Loucy (cell line): ENCODE measurements at regions not wholly inside any gene's neighbourhood (a gene's known extent, or its start where the extent isn't known, plus 50 kb on each side); places are given as distances from the start of the nearest gene placed in this dataset.

Experiments used
- H2AFZ ChIP-seq: fragments of 200-600 bp; sonication (generic); 2 replicates; pipeline ENCODE4 v1.6.0; 2016; ENCODE audit warnings: antibody characterized with exemption, mild to moderate bottlenecking, low read length, moderate library complexity
- H3F3A ChIP-seq: fragments of 200-600 bp; 2 replicates; pipeline ENCODE4 v1.6.0; 2016; ENCODE audit warnings: antibody characterized with exemption, low read depth, mild to moderate bottlenecking
- H3K27me3 ChIP-seq: fragments of 200-600 bp; sonication (generic); 2 replicates; pipeline ENCODE4 v1.6.1; 2014; ENCODE audit warnings: low read length, mild to moderate bottlenecking; ENCODE audit not compliant: insufficient read depth, poor library complexity, severe bottlenecking
- H3K36me3 ChIP-seq: fragments of 200-600 bp; sonication (generic); 2 replicates; pipeline ENCODE4 v1.6.1; 2016; ENCODE audit warnings: low read length; ENCODE audit not compliant: insufficient read depth
- H3K4me1 ChIP-seq: fragments of 200-600 bp; sonication (generic); 2 replicates; pipeline ENCODE4 v1.5.1; 2014; ENCODE audit warnings: low read length, mild to moderate bottlenecking; ENCODE audit not compliant: insufficient read depth, poor library complexity, severe bottlenecking
- H3K4me2 ChIP-seq: fragments of 200-600 bp; sonication (generic); 2 replicates; pipeline ENCODE4 v1.6.0; 2014; ENCODE audit warnings: antibody characterized with exemption, low read length, low read depth, mild to moderate bottlenecking; ENCODE audit not compliant: poor library complexity, severe bottlenecking
- H3K4me3 ChIP-seq: fragments of 200-600 bp; sonication (generic); 2 replicates; pipeline ENCODE4 v1.5.1; 2014; ENCODE audit warnings: low read length, mild to moderate bottlenecking, mixed read lengths; ENCODE audit not compliant: poor library complexity, severe bottlenecking
- H3K79me2 ChIP-seq: fragments of 200-600 bp; sonication (generic); 2 replicates; pipeline ENCODE4 v1.6.1; 2014; ENCODE audit warnings: low read length; ENCODE audit not compliant: insufficient read depth
- H3K9ac ChIP-seq: fragments of 200-600 bp; sonication (generic); 2 replicates; pipeline ENCODE4 v1.6.0; 2014; ENCODE audit warnings: mild to moderate bottlenecking, low read depth, low read length, moderate library complexity; ENCODE audit not compliant: poor library complexity, severe bottlenecking
- H3K9me2 ChIP-seq: fragments of 200-600 bp; sonication (generic); replicated peaks from 2 replicates; pipeline ENCODE4 v1.6.1; 2016; ENCODE audit warnings: low read depth, low read length, mixed read lengths
- H3K9me3 ChIP-seq: fragments of 200-600 bp; sonication (generic); 2 replicates; pipeline ENCODE4 v1.6.1; 2014; ENCODE audit warnings: mild to moderate bottlenecking, antibody characterized with exemption, low read length, low read depth; ENCODE audit not compliant: insufficient read depth
- H4K20me1 ChIP-seq: fragments of 200-600 bp; sonication (generic); 2 replicates; pipeline ENCODE4 v1.6.0; 2014; ENCODE audit warnings: antibody characterized with exemption, low read length, mild to moderate bottlenecking; ENCODE audit not compliant: insufficient read depth, poor library complexity, severe bottlenecking
- EZH2phosphoT487 ChIP-seq: fragments of 200-600 bp; IDR thresholded peaks from 2 replicates; pipeline ENCODE4 v1.6.1; 2018; ENCODE audit warnings: antibody characterized with exemption, mild to moderate bottlenecking, moderate library complexity, borderline replicate concordance
- TF ChIP-seq, protein P1 (sequence below): fragments of 200-600 bp; sonication (generic); conservative IDR thresholded peaks from 2 replicates; pipeline ENCODE4 v1.5.1; 2014; ENCODE audit warnings: mild to moderate bottlenecking, antibody characterized with exemption, low read length

DNA sequence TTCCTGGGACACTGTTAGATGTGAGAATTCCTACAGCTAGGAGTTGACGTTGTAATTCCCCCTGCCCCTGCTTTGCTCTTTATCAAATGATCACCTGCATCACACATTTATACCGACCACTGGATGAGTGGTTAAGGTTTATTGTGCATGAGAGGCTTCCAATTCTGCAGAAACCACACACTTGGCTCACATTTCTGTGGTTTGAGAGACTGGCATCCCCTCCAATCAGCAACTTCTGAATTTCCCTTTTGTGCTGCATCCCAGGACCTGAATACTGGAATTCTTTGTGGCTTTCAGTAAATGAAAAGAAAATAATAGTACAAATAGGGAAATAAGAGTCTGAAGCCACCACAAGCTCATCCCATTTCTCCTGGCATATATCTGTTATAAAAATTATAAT lies 628.7 kb upstream of the PIK3C3 start:
- H3K4me3 ChIP-seq: no peak overlapping the region

DNA sequence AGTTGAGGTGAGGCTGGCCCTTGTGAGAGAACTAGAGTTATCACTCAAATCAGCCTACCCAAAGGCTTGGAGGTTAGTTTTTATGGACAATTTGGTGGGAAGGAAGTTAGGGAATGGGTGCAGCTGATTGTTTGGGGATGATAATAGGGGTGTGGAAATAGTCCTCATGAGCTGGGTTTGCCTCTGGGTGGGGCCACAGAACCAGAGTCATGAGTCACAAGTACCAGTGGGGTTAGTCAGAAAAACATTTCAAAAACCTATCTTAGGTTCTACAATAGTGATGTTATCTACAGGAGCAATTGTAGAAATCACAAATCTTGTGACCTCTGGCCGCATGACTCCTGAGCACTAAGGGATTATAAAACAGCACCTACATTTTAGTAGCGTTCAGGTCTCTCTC lies 630.1 kb upstream of the PIK3C3 start:
- no peaks in the 10 kb centered on the region for H3K9me2 ChIP-seq
- H3K27me3 ChIP-seq: no peaks in the 10 kb centered on the region
- no peaks in the 10 kb centered on the region for H3F3A ChIP-seq
- H3K9me3 ChIP-seq: no peaks in the 10 kb centered on the region
- H3K4me1 ChIP-seq: no peaks in the 10 kb centered on the region
- H3K9ac ChIP-seq: no peak overlapping the region
- no peaks in the 10 kb centered on the region for H3K36me3 ChIP-seq
- TF ChIP-seq, protein P1, sequence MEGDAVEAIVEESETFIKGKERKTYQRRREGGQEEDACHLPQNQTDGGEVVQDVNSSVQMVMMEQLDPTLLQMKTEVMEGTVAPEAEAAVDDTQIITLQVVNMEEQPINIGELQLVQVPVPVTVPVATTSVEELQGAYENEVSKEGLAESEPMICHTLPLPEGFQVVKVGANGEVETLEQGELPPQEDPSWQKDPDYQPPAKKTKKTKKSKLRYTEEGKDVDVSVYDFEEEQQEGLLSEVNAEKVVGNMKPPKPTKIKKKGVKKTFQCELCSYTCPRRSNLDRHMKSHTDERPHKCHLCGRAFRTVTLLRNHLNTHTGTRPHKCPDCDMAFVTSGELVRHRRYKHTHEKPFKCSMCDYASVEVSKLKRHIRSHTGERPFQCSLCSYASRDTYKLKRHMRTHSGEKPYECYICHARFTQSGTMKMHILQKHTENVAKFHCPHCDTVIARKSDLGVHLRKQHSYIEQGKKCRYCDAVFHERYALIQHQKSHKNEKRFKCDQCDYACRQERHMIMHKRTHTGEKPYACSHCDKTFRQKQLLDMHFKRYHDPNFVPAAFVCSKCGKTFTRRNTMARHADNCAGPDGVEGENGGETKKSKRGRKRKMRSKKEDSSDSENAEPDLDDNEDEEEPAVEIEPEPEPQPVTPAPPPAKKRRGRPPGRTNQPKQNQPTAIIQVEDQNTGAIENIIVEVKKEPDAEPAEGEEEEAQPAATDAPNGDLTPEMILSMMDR: no peak
- TF ChIP-seq EZH2phosphoT487: no peak
- no peak overlapping the region for H3K4me3 ChIP-seq
- no peaks in the 10 kb centered on the region for H3K79me2 ChIP-seq
- no peaks in the 10 kb centered on the region for H4K20me1 ChIP-seq
- no peak overlapping the region for H3K4me2 ChIP-seq
- H2AFZ ChIP-seq: no peak overlapping the region

More for the DNA sequence above, 628.7 kb upstream of the PIK3C3 start:
- no peaks in the 10 kb centered on the region for H3K79me2 ChIP-seq
- H3K27me3 ChIP-seq: no peaks in the 10 kb centered on the region
- no peak overlapping the region for H3K9ac ChIP-seq
- H3K4me1 ChIP-seq: no peaks in the 10 kb centered on the region
- no peak overlapping the region for H2AFZ ChIP-seq
- H3K4me2 ChIP-seq: no peak overlapping the region
- no peaks in the 10 kb centered on the region for H3K36me3 ChIP-seq
- TF ChIP-seq EZH2phosphoT487: no peak
- TF ChIP-seq, protein P1: no peak
- no peaks in the 10 kb centered on the region for H3F3A ChIP-seq
- H3K9me3 ChIP-seq: no peaks in the 10 kb centered on the region
- H4K20me1 ChIP-seq: no peaks in the 10 kb centered on the region
- H3K9me2 ChIP-seq: no peaks in the 10 kb centered on the region

DNA sequence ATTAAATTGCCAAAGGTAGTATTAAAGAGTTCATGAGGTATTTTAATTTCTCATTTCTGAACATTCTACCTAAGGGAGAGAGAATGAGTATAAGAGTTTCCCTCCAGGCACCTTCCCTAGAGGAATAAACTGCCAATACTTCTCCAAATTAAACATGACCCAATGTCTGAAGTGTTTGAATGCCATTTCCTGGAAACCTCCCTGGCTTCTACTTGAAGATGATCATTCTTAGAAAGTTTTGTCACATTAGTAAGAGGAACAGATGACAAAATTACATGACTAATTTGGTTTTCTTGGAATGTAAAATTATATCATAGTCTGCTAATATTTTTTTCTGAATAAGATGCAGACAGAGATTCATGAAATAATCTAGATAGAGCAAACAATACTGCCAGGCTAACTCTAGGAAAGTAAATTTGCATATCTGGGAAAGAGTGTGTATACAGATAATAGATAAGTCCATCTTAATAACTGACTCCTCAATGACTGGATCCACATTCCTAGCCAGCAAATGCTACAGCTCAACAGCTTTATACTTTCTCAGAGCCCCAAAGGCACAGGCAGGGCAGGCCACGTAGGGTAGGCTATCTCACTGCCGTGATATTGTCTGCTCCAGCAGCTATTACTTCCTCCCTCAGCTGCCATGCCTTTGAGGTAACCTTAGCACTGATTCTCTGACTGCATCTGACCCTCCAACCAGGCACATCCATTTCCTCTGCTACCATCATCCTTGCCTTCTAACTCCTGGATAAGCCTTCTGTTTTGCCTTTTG lies 630.8 kb upstream of the PIK3C3 start:
- Histone ChIP-seq H3F3A (no peaks in the 10 kb centered on the region), H3K9ac (no peak overlapping the region), H2AFZ (no peak overlapping the region), H3K79me2 (no peaks in the 10 kb centered on the region), H3K4me1 (no peaks in the 10 kb centered on the region), H3K9me3 (no peaks in the 10 kb centered on the region), H3K4me2 (no peak overlapping the region), H4K20me1 (no peaks in the 10 kb centered on the region), H3K36me3 (no peaks in the 10 kb centered on the region), H3K27me3 (no peaks in the 10 kb centered on the region), H3K9me2 (no peaks in the 10 kb centered on the region), H3K4me3 (no peak overlapping the region)
- TF ChIP-seq, protein P1: no peak
- no peak for TF ChIP-seq EZH2phosphoT487
